ENCODE measurements at regions not wholly inside any gene's neighbourhood (a gene's known extent, or its start where the extent isn't known, plus 50 kb on each side); places are given as distances from the start of the nearest gene placed in this dataset.

- DNase-seq (ENCODE audit: low read depth, low spot score): no peak
- Histone ChIP-seq H3K36me3 (ENCODE audit: control insufficient read depth in 2 of 2, extremely low read depth in 1 of 2, insufficient read depth in 2 of 2, low read length in 2 of 2) (no peaks in the 10 kb centered on the region), H3K4me3 (ENCODE audit: control insufficient read depth in 2 of 3, extremely low read depth in 1 of 3, insufficient read depth in 2 of 3, low read depth in 1 of 3, low read length in 3 of 3) (no peak overlapping the region), H3K9ac (ENCODE audit: control insufficient read depth, extremely low read depth, insufficient read depth, low read length) (no peak overlapping the region), H3K79me2 (ENCODE audit: control insufficient read depth, insufficient read depth, low read length) (no peaks in the 10 kb centered on the region), H3K27me3 (ENCODE audit: control insufficient read depth, extremely low read depth, insufficient read depth, low read length) (no peaks in the 10 kb centered on the region), H3K9me3 (ENCODE audit: control insufficient read depth, low read depth, low read length) (no peaks in the 10 kb centered on the region), H4K20me1 (ENCODE audit: control insufficient read depth, extremely low read depth, insufficient read depth, low read length) (no peaks in the 10 kb centered on the region), H2AFZ (ENCODE audit: control insufficient read depth, low read length) (no peak overlapping the region), H3K4me2 (ENCODE audit: control insufficient read depth, extremely low read depth, insufficient read depth, low read depth, low read length) (no peak overlapping the region), H3K9me1 (ENCODE audit: control insufficient read depth, extremely low read depth, insufficient read depth, low read length) (no peaks in the 10 kb centered on the region), H3K27ac (ENCODE audit: control insufficient read depth, insufficient read depth, low read length) (no peak overlapping the region), H3K4me1 (ENCODE audit: control insufficient read depth, extremely low read depth, insufficient read depth, low read length) (no peaks in the 10 kb centered on the region)
- no peak for TF ChIP-seq EZH2 (IDR thresholded peaks at IDR 0.05; ENCODE audit: low read length)
- TF ChIP-seq CTCF (optimal IDR thresholded peaks at IDR 0.05 in 1 of 3, IDR thresholded peaks at IDR 0.05 in 1 of 3, conservative IDR thresholded peaks at IDR 0.05 in 1 of 3; ENCODE audit: extremely low read depth in 1 of 3, insufficient read depth in 2 of 3, low read length in 3 of 3): no peak
- dilution Hi-C loops (cut with MboI; ENCODE audit: extremely low pct_ligation_motif_present, low sequenced_read_pairs): no loop called here
- FAIRE-seq: no peak
Measured at GRCh38 chr10:57168611-57169240, 807.7 kb upstream of the ZWINT start.

- no peaks in the 10 kb centered on the region for H3K36me3 ChIP-seq (ENCODE audit: control insufficient read depth in 2 of 2, extremely low read depth in 1 of 2, insufficient read depth in 2 of 2, low read length in 2 of 2)
- no peaks in the 10 kb centered on the region for H4K20me1 ChIP-seq (ENCODE audit: control insufficient read depth, extremely low read depth, insufficient read depth, low read length)
- no peaks in the 10 kb centered on the region for H3K9me1 ChIP-seq (ENCODE audit: control insufficient read depth, extremely low read depth, insufficient read depth, low read length)
- dilution Hi-C loops (cut with MboI; ENCODE audit: extremely low pct_ligation_motif_present, low sequenced_read_pairs): no loop called here
- DNase-seq (ENCODE audit: low read depth, low spot score) (no peak), FAIRE-seq (no peak)
- H3K9me3 ChIP-seq (ENCODE audit: control insufficient read depth, low read depth, low read length): no peaks in the 10 kb centered on the region
- no peak for TF ChIP-seq EZH2 (IDR thresholded peaks at IDR 0.05; ENCODE audit: low read length)
- TF ChIP-seq CTCF (optimal IDR thresholded peaks at IDR 0.05 in 1 of 3, IDR thresholded peaks at IDR 0.05 in 1 of 3, conservative IDR thresholded peaks at IDR 0.05 in 1 of 3; ENCODE audit: extremely low read depth in 1 of 3, insufficient read depth in 2 of 3, low read length in 3 of 3): no peak
- no peaks in the 10 kb centered on the region for H3K79me2 ChIP-seq (ENCODE audit: control insufficient read depth, insufficient read depth, low read length)
- H3K4me1 ChIP-seq (ENCODE audit: control insufficient read depth, extremely low read depth, insufficient read depth, low read length): no peaks in the 10 kb centered on the region
- H3K4me3 ChIP-seq (ENCODE audit: control insufficient read depth in 2 of 3, extremely low read depth in 1 of 3, insufficient read depth in 2 of 3, low read depth in 1 of 3, low read length in 3 of 3): no peak overlapping the region
- no peak overlapping the region for H3K4me2 ChIP-seq (ENCODE audit: control insufficient read depth, extremely low read depth, insufficient read depth, low read depth, low read length)
- no peak overlapping the region for H3K27ac ChIP-seq (ENCODE audit: control insufficient read depth, insufficient read depth, low read length)
- H3K9ac ChIP-seq (ENCODE audit: control insufficient read depth, extremely low read depth, insufficient read depth, low read length): no peak overlapping the region
- H2AFZ ChIP-seq (ENCODE audit: control insufficient read depth, low read length): no peak overlapping the region
- H3K27me3 ChIP-seq (ENCODE audit: control insufficient read depth, extremely low read depth, insufficient read depth, low read length): no peaks in the 10 kb centered on the region
Measured at GRCh38 chr10:57165671-57166070, 804.6 kb upstream of the ZWINT start.

Data from keratinocyte (primary cell).